ENCODE measurements at regions not wholly inside any gene's neighbourhood (a gene's known extent, or its start where the extent isn't known, plus 50 kb on each side); places are given as distances from the start of the nearest gene placed in this dataset.

GRCh38 chr17:53721101-53721500 lies 101.6 kb upstream of the KIF2B start:
- CTCF ChIA-PET = no interaction called here
- BruUV-seq (replicated peaks) = no TSS peak

More at GRCh38 chr17:53721101-53721500, 101.6 kb upstream of the KIF2B start:
- Histone ChIP-seq H3K79me2 (ENCODE audit: control insufficient read depth, insufficient read depth, low read length) (no peaks in the 10 kb centered on the region), H3K9ac (replicated peaks; ENCODE audit: extremely low read depth, insufficient read depth, low read length) (no peak overlapping the region), H3K36me3 (ENCODE audit: control insufficient read depth in 2 of 2, extremely low read depth in 1 of 2, insufficient read depth in 2 of 2, low read length in 2 of 2) (no peaks in the 10 kb centered on the region), H3K9me3 (replicated peaks; ENCODE audit: control insufficient read depth, insufficient read depth, low read length) (peaks cover 1% of the 10 kb centered on the region), H3K4me3 (replicated peaks in 1 of 3; ENCODE audit: insufficient read depth in 1 of 3, low read depth in 1 of 3, low read length in 3 of 3) (no peak overlapping the region), H4K20me1 (replicated peaks; ENCODE audit: control insufficient read depth, extremely low read depth, insufficient read depth, low read length) (no peaks in the 10 kb centered on the region), H3K27ac (ENCODE audit: insufficient read depth, low read depth, low read length) (no peak overlapping the region), H3K9me1 (replicated peaks; ENCODE audit: control insufficient read depth, extremely low read depth, insufficient read depth, low read length) (no peaks in the 10 kb centered on the region), H3K4me1 (ENCODE audit: control insufficient read depth, extremely low read depth, insufficient read depth, low read length) (no peaks in the 10 kb centered on the region), H2AFZ (ENCODE audit: low read depth, low read length) (no peak overlapping the region), H3K27me3 (ENCODE audit: control insufficient read depth in 2 of 2, insufficient read depth in 2 of 2, low read length in 2 of 2) (no peaks in the 10 kb centered on the region), H3K4me2 (ENCODE audit: insufficient read depth, low read length) (no peak overlapping the region)
- POLR2A ChIA-PET = no interaction called here
- FAIRE-seq = no peak
- DNase-seq (ENCODE audit: low read depth, low spot score) = no peak
- intact Hi-C loops (cut with micrococcal nuclease) = no loop called here
- no peak for TF ChIP-seq MAX (IDR thresholded peaks at IDR 0.05; ENCODE audit: insufficient read depth, insufficient read length)
- TF ChIP-seq CTCF (IDR thresholded peaks at IDR 0.05; ENCODE audit: extremely low read depth in 1 of 2, insufficient read depth in 1 of 2, low read depth in 1 of 2, low read length in 2 of 2) = no peak
- TF ChIP-seq EZH2 (IDR thresholded peaks at IDR 0.05; ENCODE audit: borderline replicate concordance, low read depth, low read length, severe bottlenecking) = no peak
- TF ChIP-seq GATA2 (IDR thresholded peaks at IDR 0.05; ENCODE audit: insufficient read depth, insufficient read length, low read depth, low read length) = no peak
- TF ChIP-seq FOS (IDR thresholded peaks at IDR 0.05; ENCODE audit: borderline replicate concordance, insufficient read depth, low read length) = no peak
- TF ChIP-seq MYC (IDR thresholded peaks at IDR 0.05; ENCODE audit: low read depth, low read length) = no peak
- no peak for TF ChIP-seq JUN (IDR thresholded peaks at IDR 0.05; ENCODE audit: borderline replicate concordance, insufficient read depth, insufficient read length, low read depth)
- no peak for TF ChIP-seq POLR2A (IDR thresholded peaks at IDR 0.05; ENCODE audit: low read depth, low read length)
- no peak for TF ChIP-seq POLR2AphosphoS5 (IDR thresholded peaks at IDR 0.05; ENCODE audit: insufficient read depth, low read depth, low read length)
- dilution Hi-C loops (cut with MboI; ENCODE audit: extremely low pct_ligation_motif_present, low sequenced_read_pairs) = no loop called here
